Natural killer cell (primary cell): ENCODE measurements at regions not wholly inside any gene's neighbourhood (a gene's known extent, or its start where the extent isn't known, plus 50 kb on each side); places are given as distances from the start of the nearest gene placed in this dataset.

Source experiments
- ATAC-seq, 3 donors: fragments of 150-1000 bp in 2 of 3; fragments of 200-7000 bp in 1 of 3; cut with Tn5 transposase; 1 replicate in 1 of 3; 2 replicates in 2 of 3; pipeline ENCODE4 v1.10.0; 2021; ENCODE audit warnings: mild to moderate bottlenecking in 2 of 3, moderate library complexity in 2 of 3
- DNase-seq, 2 donors: peaks; one replicate each; pipeline versions ENCODE4 v3.0.0 to v3.0.0-alpha.2; 2013 to 2021; ENCODE audit warnings: mixed read lengths in 1 of 2
- H3K27ac ChIP-seq: one replicate; pipeline ENCODE4 v1.5.1; 2013; ENCODE audit warnings: mild to moderate bottlenecking, low read length
- H3K27me3 ChIP-seq: one replicate; pipeline ENCODE4 v1.6.1; 2013; ENCODE audit warnings: low read length; ENCODE audit not compliant: control insufficient read depth, insufficient read depth
- H3K36me3 ChIP-seq: one replicate; pipeline ENCODE4 v1.6.1; 2013; ENCODE audit warnings: low read length; ENCODE audit not compliant: control insufficient read depth, insufficient read depth
- H3K4me1 ChIP-seq: one replicate; pipeline ENCODE4 v1.6.1; 2013; ENCODE audit warnings: low read length; ENCODE audit not compliant: control insufficient read depth, insufficient read depth
- H3K4me3 ChIP-seq: one replicate; pipeline ENCODE4 v1.5.1; 2013; ENCODE audit warnings: low read length
- H3K9me3 ChIP-seq: one replicate; pipeline ENCODE4 v1.6.1; 2013; ENCODE audit warnings: low read length; ENCODE audit not compliant: control insufficient read depth, insufficient read depth
- H3K27ac Mint-ChIP-seq, 2 donors: one replicate each; pipeline ENCODE4 v1.8.0; 2022; ENCODE audit warnings: mild to moderate bottlenecking in 2 of 2, mixed read lengths in 2 of 2, moderate library complexity in 1 of 2
- H3K27me3 Mint-ChIP-seq, 2 donors: one replicate each; pipeline ENCODE4 v1.8.0; 2022; ENCODE audit warnings: low read depth in 2 of 2, mixed read lengths in 2 of 2
- H3K36me3 Mint-ChIP-seq: one replicate; pipeline ENCODE4 v1.8.0; 2022; ENCODE audit warnings: mixed read lengths
- H3K4me1 Mint-ChIP-seq, 2 donors: one replicate each; pipeline ENCODE4 v1.8.0; 2022; ENCODE audit warnings: mixed read lengths in 2 of 2
- H3K4me3 Mint-ChIP-seq: one replicate; pipeline ENCODE4 v1.8.0; 2022; ENCODE audit warnings: mild to moderate bottlenecking, moderate library complexity, mixed read lengths
- H3K9me3 Mint-ChIP-seq, 2 donors: one replicate each; pipeline ENCODE4 v1.8.0; 2022; ENCODE audit warnings: mixed read lengths in 2 of 2
- WGBS: methylation state at CpG from one replicate; pipeline ENCODE4 v1.1.7; 2013; ENCODE audit warnings: missing lambda C conversion rate; ENCODE audit not compliant: insufficient coverage; 5-methylcytosine and 5-hydroxymethylcytosine counted together
- intact Hi-C: fragments of 100-400 bp; cut with micrococcal nuclease; formaldehyde crosslinking; loops from one replicate; pipeline ENCODE4 v1.14.2; 2022
- TF ChIP-seq, protein P1 (sequence below): fragments of 200-600 bp; IDR thresholded peaks from one replicate; pipeline ENCODE4 v1.8.0; 2022; ENCODE audit warnings: antibody characterized with exemption

- Mint-ChIP-seq H3K9me3 (peaks cover 9 to 10% of the 10 kb centered on the region in 2 donors), H3K27me3 (no peaks in the 10 kb centered on the region), H3K4me1 (no peaks in the 10 kb centered on the region), H3K36me3 (no peaks in the 10 kb centered on the region), H3K27ac (no peak overlapping the region), H3K4me3 (no peak overlapping the region)
- no peaks in the 10 kb centered on the region for H3K9me3 ChIP-seq
- no peaks in the 10 kb centered on the region for H3K4me1 ChIP-seq
- H3K36me3 ChIP-seq: no peaks in the 10 kb centered on the region
- ATAC-seq (no peak), DNase-seq (no peak)
- no peaks in the 10 kb centered on the region for H3K27me3 ChIP-seq
- TF ChIP-seq, protein P1, sequence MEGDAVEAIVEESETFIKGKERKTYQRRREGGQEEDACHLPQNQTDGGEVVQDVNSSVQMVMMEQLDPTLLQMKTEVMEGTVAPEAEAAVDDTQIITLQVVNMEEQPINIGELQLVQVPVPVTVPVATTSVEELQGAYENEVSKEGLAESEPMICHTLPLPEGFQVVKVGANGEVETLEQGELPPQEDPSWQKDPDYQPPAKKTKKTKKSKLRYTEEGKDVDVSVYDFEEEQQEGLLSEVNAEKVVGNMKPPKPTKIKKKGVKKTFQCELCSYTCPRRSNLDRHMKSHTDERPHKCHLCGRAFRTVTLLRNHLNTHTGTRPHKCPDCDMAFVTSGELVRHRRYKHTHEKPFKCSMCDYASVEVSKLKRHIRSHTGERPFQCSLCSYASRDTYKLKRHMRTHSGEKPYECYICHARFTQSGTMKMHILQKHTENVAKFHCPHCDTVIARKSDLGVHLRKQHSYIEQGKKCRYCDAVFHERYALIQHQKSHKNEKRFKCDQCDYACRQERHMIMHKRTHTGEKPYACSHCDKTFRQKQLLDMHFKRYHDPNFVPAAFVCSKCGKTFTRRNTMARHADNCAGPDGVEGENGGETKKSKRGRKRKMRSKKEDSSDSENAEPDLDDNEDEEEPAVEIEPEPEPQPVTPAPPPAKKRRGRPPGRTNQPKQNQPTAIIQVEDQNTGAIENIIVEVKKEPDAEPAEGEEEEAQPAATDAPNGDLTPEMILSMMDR: no peak
- WGBS: 92% methylated on average over 1 of the region's 3 CpGs
- intact Hi-C loops: no loop called here
- no peak overlapping the region for H3K27ac ChIP-seq
- no peak overlapping the region for H3K4me3 ChIP-seq
Measured at GRCh38 chr2:18304849-18305248, 255.6 kb downstream of the RDH14 start.

- no peak overlapping the region for H3K27ac ChIP-seq
Measured at GRCh38 chr2:18301421-18302139, 258.9 kb downstream of the RDH14 start.

DNA sequence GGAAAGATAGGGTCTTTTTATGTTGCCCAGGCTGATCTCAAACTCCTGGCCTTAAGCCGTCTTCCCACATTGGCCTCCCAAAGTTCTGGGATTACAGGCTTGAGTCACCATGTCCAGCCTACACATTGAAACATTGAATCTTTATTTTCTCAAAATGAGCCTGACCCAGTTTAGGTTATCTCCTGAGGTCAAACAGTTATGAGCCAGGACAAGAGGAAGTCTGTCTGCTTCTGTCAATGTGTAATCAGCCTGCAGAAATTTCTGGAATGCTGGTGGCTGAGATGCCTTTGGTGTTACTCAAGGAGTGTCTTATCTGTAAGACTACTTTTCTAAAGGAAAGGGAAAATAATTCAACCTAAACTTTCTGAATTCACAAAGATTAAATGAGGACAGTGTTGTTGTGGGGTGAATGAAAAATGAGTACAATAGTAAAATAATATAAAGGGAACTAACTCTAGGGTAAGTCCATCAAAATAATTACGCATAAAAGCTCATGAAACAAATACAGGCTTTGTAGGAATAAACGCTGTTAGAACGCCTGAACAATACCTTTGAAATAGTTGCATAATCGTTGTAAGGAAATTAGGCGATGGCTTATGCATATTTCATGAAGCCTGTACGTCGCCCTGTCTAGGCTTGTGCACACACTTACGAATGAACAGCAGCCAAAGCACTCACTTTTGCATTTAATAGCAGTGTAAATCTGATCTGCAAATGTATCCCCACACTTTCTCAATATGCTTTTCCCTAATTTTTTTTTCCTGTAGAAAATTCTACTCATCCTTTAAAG, 260.8 kb downstream of the RDH14 start:
- no peaks in the 10 kb centered on the region for H3K27me3 Mint-ChIP-seq
- H3K4me3 Mint-ChIP-seq: no peak overlapping the region
- H3K4me1 Mint-ChIP-seq: no peaks in the 10 kb centered on the region
- no peaks in the 10 kb centered on the region for H3K36me3 ChIP-seq
- H3K9me3 ChIP-seq: no peaks in the 10 kb centered on the region
- WGBS: 93% methylated on average over 9 of the region's 9 CpGs
- no peaks in the 10 kb centered on the region for H3K4me1 ChIP-seq
- H3K27me3 ChIP-seq: no peaks in the 10 kb centered on the region
- no peak for DNase-seq
- H3K36me3 Mint-ChIP-seq: no peaks in the 10 kb centered on the region
- no peak overlapping the region for H3K27ac ChIP-seq
- TF ChIP-seq, protein P1: no peak
- H3K9me3 Mint-ChIP-seq: no peaks in the 10 kb centered on the region
- no peak overlapping the region for H3K27ac Mint-ChIP-seq
- no peak for ATAC-seq
- intact Hi-C loops: no loop called here
- no peak overlapping the region for H3K4me3 ChIP-seq

More at GRCh38 chr2:18301421-18302139, 258.9 kb downstream of the RDH14 start:
- no peaks in the 10 kb centered on the region for H3K4me1 Mint-ChIP-seq
- no peak overlapping the region for H3K4me3 Mint-ChIP-seq
- ATAC-seq: no peak
- H3K36me3 ChIP-seq: no peaks in the 10 kb centered on the region
- no peak overlapping the region for H3K27ac Mint-ChIP-seq
- no peaks in the 10 kb centered on the region for H3K27me3 ChIP-seq
- no peaks in the 10 kb centered on the region for H3K4me1 ChIP-seq
- peaks cover 7 to 8% of the 10 kb centered on the region in 2 donors for H3K9me3 Mint-ChIP-seq
- TF ChIP-seq, protein P1: no peak
- H3K27me3 Mint-ChIP-seq: no peaks in the 10 kb centered on the region
- intact Hi-C loops: no loop called here
- no peak overlapping the region for H3K4me3 ChIP-seq
- 100% methylated on average over 1 of the region's 2 CpGs for WGBS
- H3K36me3 Mint-ChIP-seq: no peaks in the 10 kb centered on the region
- no peaks in the 10 kb centered on the region for H3K9me3 ChIP-seq
- no peak for DNase-seq
